Stimulated activated CD4-positive, alpha-beta T cell treated with anti-CD3 and anti-CD28 coated beads, Interleukin-1b, Interleukin-23, amount 100 ng/mL, for 24 hours (primary cell): ENCODE measurements at regions not wholly inside any gene's neighbourhood (a gene's known extent, or its start where the extent isn't known, plus 50 kb on each side); places are given as distances from the start of the nearest gene placed in this dataset.
"Not testable (repeated sequence)": the region's sequence is repeated elsewhere in the genome, so short reads cannot be mapped to it uniquely, and the experiment has no call there.

Experiments
- DNase-seq, 4 experiments: peaks; one replicate each; pipeline ENCODE4 v3.0.0-alpha.2; 2020; ENCODE audit warnings: low read depth in 4 of 4, low spot score in 1 of 4

DNA sequence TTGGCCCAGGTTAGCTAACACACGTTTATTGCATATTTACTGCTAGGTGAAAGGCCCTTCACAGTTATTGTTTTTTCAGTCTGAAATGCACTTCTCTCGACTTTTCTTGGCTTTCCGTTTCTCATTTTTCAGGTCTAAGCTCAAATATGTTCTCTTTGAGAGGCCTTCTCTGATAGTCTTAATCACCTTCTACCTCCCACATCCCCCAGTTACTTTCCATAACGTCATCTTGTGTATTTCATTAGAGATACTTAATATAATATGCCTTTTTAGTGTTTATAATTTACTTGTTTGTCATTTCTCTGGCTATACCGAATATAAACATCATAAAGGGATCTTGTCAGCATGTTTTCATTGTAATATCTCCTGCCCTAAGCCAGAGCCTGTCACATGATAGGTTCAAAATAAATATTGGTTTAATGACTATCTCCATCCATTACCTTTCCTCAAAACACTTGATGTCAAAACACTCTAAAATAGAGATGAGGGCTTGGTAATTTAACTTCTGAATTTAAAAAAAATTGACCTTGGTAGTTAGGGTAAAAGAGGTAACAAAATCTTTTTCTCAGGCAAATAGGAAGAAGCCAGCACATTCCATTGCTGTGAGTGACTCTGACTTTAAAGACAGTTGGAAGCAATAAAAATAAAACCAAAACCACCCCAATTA, 168.6 kb upstream of the RFC3 start:
- no peak for DNase-seq

DNA sequence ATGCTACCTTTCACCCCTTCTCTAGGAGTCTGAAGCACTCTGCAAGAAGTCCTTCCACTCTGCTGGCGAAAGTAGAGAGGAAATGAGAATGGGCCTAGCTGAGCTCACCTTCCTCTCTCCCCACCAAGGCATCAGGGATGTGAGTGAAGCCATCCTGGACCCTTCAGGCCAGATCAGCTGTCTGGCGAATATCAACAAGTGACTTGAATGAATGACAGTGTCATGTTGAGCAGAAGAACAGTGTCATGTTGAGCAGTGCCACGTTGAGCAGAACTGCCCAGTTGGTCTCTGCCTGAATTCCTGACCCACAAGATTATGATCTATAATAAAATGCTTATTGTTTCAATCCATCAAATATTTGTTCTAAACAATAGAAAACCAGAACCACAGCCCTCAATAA, 166.2 kb upstream of the RFC3 start:
- no peak for DNase-seq

GRCh38 chr13:33657274-33657673, 160.7 kb upstream of the RFC3 start:
- DNase-seq = no peak

GRCh38 chr13:33659466-33659865, 158.5 kb upstream of the RFC3 start:
- no peak for DNase-seq

DNA sequence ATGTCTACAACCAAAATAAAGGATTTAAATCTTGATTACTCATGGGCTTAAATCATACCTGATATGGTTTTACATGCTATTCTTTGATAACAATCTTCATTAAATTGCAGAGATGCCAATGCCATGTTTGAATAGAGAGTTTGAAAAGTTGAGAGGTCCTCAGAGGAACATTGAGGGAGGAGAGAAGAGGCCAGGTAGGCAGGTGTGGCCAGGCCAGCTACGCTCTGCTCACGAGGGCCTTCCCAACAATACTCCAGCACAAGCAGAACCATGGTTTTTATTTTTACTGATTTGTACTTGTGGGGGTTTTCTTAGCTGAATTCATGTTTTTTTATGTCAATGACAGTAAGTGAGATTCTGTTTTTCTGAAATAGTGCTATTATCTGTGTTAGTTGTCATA, 158.1 kb upstream of the RFC3 start:
- DNase-seq = no peak

DNA sequence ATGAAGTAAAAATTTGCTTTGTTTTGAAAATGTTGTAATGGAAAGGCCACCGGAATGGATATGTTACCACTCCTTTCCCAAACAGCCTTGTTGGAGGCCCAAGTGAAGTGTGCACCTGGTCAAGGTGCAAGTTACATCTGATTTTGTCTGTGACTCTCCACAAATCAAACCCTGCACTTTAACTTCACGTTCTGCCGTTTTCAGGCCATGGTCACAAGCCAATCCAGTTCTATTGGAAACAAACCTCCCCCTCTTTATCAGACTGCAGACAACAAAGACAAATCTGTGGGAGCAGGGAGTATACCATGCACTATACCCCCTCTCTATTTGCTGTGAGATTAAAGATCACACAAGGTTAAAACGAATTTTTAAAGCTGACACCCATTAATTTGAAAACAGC, 155.6 kb upstream of the RFC3 start:
- no peak for DNase-seq

DNA sequence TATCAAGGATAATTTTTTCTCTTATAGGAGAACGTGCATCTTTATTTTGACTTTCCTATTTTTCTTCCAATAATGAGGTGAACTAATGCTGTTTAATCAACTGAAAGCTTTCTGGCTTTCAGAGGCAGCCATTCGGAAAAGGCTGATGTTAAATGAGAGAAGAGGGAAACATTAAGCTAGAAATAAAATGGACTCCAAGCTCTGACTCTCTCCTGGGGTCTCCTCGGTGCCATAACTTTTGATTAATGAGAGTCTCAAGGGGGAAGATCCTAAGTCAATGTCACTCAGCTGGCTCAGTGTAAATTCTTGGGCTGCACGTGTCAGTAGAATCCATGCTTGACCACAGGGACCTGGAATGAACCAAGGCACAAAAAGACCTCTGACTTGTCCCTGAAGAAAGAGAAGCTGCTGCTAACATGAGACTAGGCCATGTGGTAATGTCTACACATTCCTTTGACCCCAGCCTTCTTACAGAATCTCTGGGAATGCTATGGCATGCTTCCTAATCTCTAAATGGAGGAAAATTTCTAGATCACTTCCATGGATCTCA, 152.2 kb upstream of the RFC3 start:
- no peak for DNase-seq

- no peak for DNase-seq
Observed at GRCh38 chr13:33671560-33671959, 146.4 kb upstream of the RFC3 start.

- not testable (repeated sequence) for DNase-seq
Observed at GRCh38 chr13:33672022-33672421, 145.9 kb upstream of the RFC3 start.

DNA sequence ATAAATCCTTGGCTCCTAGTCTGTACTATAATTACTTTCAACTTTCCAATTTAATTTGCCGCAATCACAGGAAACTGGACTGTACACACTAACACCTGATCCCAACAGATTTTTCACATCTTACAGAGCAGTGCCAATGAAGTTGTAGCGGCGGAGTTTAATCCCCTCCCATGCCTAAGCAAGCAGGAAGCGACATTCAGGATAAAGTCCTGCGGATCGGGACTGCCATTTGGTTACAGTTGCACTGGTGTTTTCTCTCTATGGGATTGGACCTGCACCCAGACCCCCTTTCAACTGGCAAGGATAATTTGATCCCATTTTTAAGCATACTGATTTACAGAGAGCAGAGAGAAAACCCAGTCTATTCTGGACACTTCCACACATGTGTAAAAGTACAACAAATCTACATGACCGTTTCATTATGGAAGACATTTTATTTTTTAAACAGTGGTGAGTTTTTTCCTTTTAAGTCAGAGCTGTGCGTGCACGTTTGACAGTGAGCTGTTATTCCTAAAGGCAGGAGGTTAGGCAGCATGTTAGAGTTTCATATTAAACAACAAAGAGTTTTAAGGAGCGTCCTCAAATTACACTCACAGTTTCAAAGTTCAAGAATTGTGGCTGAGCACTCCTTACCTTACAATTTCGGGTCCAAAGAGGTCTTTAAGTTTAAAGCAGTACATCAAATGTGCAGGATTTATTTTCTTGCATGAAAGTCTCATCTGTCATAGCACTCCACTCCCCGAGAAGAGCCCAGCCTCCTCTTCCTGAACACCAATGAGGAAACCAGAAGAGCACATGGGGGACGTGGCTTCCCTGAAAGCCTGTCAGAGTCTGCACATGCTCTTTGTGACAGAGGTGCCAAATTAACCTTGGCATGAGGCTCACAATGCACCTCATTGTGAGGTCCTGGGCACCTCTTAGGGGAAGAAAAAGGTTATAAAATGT, 141.6 kb upstream of the RFC3 start:
- DNase-seq = peak in 1 of 4 experiments; percentile 6

DNA sequence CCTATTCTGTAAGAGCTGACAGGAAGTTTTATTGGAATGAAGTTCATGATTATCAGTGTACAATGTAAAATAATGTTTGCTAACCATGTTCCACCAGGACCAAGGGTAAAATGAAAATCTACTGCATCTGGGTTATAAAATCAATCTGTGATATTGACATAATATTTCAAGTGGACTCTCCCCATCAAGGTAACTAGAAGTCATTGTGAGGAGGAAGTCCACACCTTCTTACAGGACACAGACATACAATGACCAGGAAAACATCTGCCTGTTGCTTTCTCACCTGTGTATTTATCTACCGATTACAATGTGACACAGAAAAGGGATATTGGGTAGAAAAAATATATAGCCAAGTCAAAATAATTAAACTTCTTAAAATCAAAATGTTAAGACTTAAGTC, 140.7 kb upstream of the RFC3 start:
- no peak for DNase-seq

DNA sequence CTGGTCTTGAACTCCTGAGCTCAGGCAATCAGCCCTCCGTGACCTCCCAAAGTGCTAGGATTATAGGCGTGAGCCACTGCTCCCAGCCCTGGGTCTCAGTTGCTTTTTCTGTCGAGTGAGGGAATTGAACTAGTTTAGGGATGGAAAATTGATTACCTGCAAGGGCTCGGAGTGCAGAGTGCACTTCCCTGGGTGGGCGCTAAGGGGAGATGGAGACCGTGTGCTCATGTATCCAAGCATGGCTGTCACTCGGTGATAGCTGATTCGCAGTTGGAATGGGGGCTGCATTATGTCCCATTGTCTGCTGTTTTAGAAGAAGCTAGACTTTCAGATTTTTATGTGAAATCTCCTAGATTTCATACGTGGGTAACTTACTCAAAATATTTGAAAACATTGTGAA, 139.9 kb upstream of the RFC3 start:
- DNase-seq = no peak

DNA sequence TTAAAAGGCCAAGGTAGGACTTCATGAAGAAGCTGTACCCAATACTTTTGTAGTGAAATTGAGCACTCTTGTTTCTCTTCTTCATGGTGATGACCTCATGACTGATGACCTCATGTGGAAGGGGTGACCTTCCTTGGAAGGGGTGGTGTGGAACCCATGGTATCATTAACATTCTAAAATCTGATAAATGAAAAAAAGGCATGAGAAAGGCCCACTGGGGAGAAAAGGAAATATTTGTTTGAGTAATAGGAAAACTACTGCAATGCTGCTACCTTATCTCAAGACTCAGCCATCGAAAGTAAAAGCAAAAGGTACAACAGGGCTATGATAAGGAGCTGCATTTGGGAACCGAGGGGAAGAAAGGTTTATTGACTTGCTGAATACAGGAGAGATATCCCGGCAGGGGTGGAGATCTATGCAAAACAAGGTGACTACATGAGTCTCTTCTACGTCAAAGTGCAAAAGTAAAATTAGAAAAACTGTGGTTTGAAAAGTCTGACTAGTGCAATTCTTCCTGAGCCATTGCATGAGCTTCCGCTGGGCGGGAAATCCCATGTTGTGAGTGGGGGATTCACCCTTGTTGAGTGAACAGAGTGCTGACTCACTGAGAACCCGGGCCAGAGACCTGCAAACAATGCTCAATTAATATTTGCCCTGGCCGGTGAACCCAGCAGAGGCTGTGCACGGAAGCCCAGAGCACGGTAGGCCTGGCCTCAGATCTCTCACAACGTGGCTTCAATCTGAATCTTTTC, 138.9 kb upstream of the RFC3 start:
- DNase-seq = peak; percentile 33 to 77 (median 58)

DNA sequence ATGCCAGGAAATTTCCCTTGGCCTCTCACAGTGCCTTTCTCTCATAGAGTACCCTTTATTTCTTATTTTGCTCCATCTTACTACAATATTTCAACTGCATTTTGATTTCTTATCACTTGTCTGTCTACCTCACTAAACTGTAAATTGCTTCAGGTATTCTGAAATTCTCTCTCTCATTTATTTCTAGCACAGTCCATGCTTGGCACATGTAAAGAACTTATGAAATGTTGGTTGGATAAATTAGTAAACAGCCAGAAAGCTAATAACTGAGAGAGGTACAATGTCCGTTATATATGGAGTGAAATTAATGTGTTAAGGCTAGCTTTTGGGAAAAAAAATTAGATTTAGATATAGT, 138.3 kb upstream of the RFC3 start:
- no peak for DNase-seq

DNA sequence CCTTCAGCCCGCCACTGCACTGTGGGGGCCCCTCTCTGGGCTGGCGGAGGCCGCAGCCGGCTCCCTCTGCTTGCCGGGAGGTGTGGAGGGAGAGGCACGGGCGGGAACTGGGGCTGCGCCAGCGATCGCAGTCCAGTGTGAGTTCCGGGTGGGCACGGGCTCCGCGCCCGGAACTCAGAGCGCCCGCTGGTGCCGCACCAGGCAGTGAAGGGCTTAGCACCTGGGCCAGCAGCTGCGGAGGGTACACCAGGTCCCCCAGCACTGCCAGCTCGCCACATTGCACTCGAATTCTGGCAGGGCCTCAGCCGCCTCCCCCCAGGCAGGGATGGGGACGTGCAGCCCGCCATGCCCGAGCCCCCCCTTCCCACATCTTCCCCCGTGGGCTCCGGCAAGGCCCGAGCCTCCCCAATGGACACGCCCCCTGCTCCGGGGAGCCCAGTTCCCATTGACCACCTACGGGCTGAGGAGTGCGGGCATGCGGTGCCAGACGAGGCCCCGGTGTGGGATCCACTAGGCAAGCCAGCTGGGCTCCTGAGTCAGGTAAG, 135.9 kb upstream of the RFC3 start:
- no peak for DNase-seq

DNA sequence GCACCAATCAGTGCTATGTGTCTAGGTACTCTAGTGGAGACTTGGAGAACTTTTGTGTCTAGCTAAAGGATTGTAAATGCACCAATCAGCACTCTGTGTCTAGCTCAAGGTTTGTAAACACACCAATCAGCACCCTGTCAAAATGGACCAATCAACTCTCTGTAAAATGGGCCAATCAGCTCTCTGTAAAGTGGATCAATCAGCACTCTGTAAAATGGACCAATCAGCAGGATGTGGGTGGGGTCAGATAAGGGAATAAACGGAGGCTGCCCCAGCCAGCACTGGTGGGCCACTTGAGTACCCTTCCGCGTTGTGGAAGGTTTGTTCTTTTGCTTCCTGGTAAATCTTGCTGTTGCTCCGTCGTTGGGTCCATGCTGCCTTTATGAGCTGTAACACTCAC, 135.3 kb upstream of the RFC3 start:
- not testable (repeated sequence) for DNase-seq

DNA sequence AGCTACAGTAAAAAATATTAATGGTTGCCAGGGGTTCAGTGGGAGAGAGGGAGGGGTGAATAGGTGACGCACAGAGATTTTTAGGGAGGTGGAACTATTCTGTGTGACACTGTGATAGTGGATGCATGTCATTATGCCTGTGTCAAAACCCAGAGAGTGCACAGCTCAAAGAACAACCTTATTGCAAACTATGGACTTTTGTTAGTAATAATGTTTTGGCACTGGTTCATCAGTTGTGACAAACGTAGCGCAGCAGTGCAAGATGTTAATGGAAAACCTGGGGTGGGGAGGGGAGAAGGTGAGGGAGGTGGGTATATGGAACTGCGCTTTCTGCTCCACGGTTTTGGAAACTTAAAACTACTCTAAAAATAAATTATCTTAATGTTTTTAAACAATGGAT, 134.6 kb upstream of the RFC3 start:
- DNase-seq = no peak

GRCh38 chr13:33684874-33685273, 133.1 kb upstream of the RFC3 start:
- DNase-seq = no peak

- DNase-seq = no peak
Observed at GRCh38 chr13:33686772-33687480, 131.0 kb upstream of the RFC3 start.

GRCh38 chr13:33690354-33690753, 127.6 kb upstream of the RFC3 start:
- DNase-seq = no peak

DNA sequence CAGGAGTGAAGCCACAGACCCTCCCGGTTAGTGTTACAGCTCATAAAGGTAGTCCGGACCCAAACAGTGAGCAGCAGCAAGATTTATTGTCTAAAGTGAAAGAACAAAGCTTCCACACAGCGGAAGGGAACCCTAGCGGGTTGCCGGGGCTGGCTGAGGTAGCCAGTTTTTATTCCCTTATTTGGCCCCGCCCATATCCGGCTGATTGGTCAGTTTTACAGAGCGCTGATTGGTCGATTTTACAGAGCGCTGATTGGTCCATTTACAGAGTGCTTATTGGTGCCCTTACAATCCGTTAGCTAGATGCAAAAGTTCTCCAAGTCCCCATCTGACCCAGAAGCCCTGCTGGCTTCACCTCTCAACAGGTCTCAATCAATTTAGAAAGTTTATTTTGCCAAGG, 126.0 kb upstream of the RFC3 start:
- no peak for DNase-seq
